Left colon (tissue), 2 donors: ENCODE measurements at regions not wholly inside any gene's neighbourhood (a gene's known extent, or its start where the extent isn't known, plus 50 kb on each side); places are given as distances from the start of the nearest gene placed in this dataset.
"Not testable (repeated sequence)": the region's sequence is repeated elsewhere in the genome, so short reads cannot be mapped to it uniquely, and the experiment has no call there.

Experiments
- ATAC-seq: fragments of 200-7000 bp; cut with Tn5 transposase; one replicate; pipeline ENCODE4 v1.9.1; 2020; ENCODE audit warnings: mild to moderate bottlenecking, moderate library complexity
- DNase-seq, 2 donors: peaks; one replicate each; pipeline ENCODE4 v3.0.0-alpha.2; 2020
- intact Hi-C, 2 donors: fragments of 100-400 bp; cut with DNase I in 1 of 2; cut with micrococcal nuclease in 1 of 2; formaldehyde crosslinking; loops; one replicate each; pipeline versions ENCODE4 v1.11.2 to v1.14.0; 2022; cut with DNase I, micrococcal nuclease
- donor health status: DM: no; HTN: no; CAD: no.
- donor health status: DM: yes; HTN: yes; CAD: no.

DNA sequence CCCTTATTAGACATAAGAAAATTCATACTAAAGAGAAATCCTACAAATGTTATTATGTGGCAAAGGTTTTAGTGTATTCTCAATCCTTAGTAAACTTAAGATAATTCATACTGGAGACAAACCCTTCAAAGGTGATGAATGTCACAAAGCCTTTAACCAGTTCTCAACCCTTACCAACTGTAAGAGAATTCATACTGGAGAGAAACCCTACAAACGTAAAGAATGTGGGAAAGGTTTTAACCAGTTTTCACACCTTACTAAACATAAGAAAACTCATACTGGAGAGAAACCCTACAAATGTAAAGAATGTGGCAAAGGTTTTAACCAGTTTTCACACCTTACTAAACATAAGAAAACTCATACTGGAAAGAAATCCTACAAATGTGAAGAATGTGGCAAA, 93.2 kb downstream of the ZNF680 start:
- intact Hi-C loops: no loop called here
- no peak for DNase-seq
- no peak for ATAC-seq

DNA sequence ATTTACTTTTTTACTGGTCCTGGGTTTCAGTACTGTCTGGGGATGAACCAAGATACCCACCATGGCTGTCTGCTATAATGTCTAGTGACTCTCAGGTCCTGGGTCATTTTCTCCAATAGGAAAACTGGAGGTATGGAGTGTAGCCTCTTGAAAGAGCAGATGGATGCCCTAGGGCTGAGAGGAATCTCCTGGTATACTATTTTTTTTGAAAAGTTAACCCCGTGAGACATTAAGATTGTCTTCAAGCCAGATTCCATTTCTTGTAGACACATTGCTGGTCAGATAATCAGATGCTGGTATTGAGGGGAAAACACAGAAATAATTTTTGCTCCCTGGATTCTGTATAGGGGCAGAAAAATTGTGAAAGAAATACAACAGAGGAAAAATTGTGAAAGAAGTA, 97.3 kb downstream of the ZNF680 start:
- intact Hi-C loops: no loop called here
- ATAC-seq: no peak
- no peak for DNase-seq

DNA sequence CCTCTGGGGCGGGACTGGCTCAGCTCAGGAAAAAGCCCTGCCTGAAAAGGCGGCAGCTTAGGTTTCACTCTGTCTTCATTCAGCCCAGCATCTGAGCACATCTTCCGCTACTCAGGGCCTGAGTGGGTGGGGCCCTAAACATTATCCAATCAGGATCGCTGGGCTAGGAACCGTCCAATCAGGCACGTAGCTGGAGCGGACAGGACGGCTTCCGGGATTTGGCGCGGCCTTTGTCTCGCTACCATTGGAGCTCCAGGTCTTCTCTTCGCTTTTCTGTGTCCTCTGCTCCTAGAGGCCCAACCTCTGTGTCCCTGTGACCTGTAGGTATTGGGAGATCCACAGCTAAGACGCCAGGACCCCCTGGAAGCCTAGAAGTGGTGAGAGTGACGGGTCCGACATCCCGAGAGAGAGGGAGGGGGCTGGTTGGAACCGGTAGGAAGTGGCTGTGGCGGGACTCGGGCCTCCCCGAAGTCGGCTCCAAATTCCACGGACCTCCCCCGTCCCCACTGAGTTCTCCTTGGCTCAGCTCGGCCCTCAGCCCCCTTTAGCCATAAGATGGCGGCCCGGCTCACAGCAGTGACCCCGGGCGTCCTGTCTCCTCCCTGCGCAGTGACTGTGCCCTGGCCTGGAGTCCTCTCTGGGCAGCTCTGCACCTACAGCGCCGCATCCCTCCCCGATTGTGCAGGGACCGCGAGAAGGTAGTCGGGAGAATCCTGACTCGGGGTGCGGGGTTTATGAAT, 99.1 kb downstream of the ZNF680 start:
- intact Hi-C loops: no loop called here
- peak; percentile 20 to 44 for DNase-seq
- no peak for ATAC-seq

DNA sequence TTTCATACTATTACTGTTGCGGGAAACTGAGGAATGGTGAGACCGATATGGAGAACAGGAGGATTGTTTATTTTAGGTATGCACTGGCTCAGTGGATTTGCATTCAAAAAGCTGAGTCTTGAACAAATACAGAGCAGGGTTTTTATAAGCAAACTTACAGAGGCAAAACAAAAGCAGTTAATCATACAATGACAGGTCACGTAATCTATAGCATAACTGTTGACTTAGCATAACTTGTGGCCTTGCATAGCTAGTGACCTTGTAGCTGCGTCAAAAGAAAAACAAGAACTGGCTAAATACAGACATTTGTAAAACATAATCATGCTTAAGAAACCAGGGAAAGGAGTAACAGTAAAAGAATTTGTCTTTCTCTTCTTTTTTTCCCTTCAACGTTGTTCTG, 103.0 kb downstream of the ZNF680 start:
- intact Hi-C loops, DNase-seq, ATAC-seq: not testable (repeated sequence)

DNA sequence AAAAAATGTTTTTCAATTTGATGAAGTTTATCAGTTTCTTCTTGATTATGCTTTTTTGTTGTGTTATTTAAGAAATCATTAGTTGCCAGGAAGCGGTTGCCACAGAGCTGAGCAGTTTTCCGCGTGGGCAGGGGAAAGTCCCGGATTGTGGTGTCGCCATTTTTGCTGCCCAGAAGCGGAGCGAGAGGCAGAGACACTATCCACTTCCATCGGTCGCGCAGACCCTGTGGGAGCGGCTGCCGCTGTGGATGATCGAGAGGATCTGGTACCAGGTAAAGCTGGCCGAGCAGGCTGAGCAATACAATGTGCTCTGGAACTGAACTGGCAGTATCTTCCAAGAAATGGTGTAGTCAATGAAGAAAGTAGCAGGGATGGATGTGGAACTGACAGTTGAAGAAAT, 119.8 kb downstream of the ZNF736 start:
- DNase-seq: no peak
- no peak for ATAC-seq
- intact Hi-C loops: no loop called here

DNA sequence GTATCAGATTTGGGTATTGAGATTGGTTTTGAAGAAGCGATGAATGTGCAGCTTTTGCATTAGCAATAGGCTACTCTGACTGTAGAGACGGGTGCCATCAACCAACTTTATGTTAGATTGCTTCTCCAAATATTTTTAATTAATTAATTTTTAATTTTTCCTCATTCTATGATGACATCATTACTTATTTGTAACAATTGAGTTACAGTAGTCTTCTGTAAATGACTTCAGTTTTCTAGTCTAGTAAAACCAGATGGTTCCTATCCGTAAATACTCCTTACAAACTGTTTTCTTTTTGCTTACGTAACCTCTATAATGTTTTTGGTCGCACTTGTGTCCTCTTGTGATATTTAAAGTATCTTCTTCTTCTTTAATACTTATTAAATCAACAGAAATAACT, 118.1 kb downstream of the ZNF736 start:
- intact Hi-C loops: no loop called here
- no peak for ATAC-seq
- no peak for DNase-seq

DNA sequence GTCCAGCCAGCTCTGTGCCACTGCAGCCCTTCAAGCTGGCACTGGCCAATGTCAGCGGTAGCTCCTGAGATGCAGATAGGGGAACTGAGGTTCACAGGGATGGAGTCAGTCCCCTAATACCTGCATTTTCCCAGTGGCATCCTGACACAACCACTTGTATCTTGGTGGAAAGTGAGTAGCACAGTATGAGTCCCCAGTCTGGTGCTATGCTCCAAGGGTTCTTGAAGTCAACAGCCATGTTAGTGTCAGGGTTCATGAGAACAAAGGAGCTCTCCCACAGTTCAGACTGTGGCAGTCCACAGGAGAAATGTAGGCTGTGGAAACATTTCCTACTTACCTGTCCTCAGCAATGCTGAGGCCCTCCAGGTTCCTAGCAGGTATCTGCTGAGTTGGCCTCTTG, 115.5 kb downstream of the ZNF736 start:
- no peak for ATAC-seq
- DNase-seq: no peak
- intact Hi-C loops: no loop called here

DNA sequence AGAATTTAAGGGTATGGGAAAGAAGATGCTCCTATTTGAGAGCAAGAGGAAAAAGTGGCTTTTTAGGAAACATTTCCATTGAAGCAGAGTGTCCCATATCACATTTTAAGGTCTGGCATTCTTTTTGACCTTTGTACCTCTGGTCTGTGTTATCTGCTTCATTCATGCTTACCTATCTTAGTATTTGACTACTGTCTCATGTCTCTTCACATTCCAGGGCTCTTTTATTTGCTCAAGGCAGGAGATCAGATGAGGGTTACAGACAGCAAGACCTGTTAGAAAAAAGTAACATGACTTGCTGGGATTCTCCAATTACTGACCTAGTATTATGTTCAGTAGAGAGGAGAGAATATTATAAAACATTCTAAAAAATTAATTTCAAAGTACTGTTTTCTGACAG, 111.7 kb downstream of the ZNF736 start:
- ATAC-seq, DNase-seq, intact Hi-C loops: not testable (repeated sequence)

DNA sequence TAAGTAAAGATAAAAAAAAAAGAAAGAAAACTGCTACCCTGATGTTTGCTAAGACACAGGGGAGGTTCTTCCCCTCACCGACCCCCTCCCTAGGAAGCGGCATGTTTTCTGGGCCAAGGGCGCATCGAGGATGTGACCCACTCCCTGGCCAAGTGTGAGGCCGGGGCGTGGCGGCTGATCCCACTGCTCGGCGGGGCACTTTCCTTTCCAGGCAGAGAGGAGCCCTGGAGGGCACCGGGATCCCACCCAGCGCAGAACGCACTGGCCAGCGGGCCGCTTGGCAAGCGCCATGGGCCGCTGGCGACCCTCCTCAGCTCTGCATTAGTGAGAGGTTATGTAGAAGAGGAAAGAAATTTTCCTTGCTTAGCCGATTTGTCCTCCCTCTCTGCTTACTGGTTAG, 93.4 kb downstream of the ZNF736 start:
- DNase-seq: no peak
- no peak for ATAC-seq
- intact Hi-C loops: no loop called here
